HG03469 (cell line): ENCODE measurements at regions not wholly inside any gene's neighbourhood (a gene's known extent, or its start where the extent isn't known, plus 50 kb on each side); places are given as distances from the start of the nearest gene placed in this dataset.

Source experiments
- ATAC-seq: cut with Tn5 transposase; IDR thresholded peaks from one replicate; pipeline ENCODE4 v1.9.1; 2021; ENCODE audit warnings: mild to moderate bottlenecking, moderate library complexity, moderate number of reproducible peaks; ENCODE audit not compliant: unreplicated experiment

- no peak for ATAC-seq
Measured at GRCh38 chr4:104763554-104764222, 269.0 kb upstream of the CXXC4 start.

DNA sequence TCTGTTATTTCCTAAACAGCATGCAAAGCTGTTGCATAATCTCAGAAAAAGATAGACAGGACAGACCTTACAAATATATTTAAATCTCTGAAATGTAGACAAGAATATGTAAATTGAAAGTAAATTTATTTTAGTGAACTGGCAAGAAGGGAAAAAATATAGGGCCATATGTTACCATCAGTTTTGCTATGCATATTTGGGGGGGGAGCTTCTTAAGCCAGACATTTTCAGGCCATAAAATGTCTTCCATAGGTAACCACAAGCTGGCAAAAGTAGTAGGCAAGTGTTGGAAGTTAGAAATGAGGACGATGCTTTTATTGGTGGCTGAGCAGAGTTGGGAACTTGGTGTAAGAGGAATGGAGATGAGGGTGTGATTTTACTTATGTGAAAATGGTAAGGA is 272.0 kb upstream of the CXXC4 start:
- ATAC-seq: no peak

GRCh38 chr4:104772849-104773248 is 278.2 kb upstream of the CXXC4 start:
- ATAC-seq: peak; percentile 77

GRCh38 chr4:104795264-104795939 is 300.7 kb upstream of the CXXC4 start:
- ATAC-seq: no peak

DNA sequence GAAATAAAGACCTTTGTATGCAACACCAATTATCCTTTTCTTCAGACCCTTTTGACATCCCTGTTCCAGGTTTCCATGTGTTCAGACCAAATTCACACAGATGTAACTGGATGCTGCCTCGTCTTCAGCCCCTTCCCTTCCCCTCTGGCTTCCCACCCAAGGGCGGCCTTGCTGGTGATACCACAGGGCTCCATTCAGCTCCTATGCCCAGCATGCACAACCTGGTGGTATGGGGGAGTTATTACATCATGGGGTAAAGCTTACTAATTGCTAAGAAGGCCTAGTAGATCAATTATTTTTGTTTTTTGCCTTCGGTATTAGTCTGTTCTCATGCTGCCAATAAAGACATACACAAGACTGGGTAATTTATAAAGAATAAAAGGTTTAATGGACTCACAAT is 317.0 kb upstream of the CXXC4 start:
- no peak for ATAC-seq

GRCh38 chr4:104815665-104816064 is 321.0 kb upstream of the CXXC4 start:
- peak; percentile 78 for ATAC-seq

DNA sequence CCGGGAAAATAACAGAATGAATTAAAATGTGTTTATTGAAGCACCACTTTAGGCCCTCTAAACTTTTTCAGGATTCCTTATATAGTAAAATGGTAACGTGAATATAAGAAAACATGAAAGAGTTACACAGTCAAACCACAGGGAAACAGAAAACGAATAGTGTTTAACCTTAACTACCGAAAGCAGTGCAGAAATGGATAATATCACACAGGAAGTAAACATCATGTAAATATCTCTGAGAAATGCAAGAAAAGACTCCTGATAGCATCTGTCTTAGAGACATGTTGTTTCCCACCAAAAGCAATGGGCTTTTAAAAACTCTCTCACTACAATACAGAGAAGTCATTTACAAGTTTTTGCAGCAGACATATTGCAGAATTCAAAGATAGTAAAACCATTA is 323.9 kb upstream of the CXXC4 start:
- no peak for ATAC-seq

DNA sequence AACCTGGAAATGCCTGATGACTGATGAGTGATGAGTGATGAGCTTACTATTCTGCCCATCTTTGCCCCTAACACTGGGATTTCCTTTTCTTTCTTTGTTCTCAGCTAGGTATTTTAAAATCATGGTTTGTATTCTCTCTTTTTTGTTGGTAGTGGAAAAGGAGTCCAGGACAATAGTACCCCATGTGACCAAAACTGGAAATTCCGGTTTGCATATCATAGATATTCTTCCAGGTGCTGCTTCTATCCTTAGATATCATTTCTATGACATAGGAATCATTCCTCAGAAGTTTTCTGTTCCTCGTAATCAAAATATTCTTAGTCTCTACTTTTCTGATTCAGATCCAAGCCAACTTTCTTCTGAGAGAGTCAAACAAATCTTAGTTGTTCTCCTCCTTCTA is 320.5 kb upstream of the TET2 start:
- ATAC-seq: no peak

DNA sequence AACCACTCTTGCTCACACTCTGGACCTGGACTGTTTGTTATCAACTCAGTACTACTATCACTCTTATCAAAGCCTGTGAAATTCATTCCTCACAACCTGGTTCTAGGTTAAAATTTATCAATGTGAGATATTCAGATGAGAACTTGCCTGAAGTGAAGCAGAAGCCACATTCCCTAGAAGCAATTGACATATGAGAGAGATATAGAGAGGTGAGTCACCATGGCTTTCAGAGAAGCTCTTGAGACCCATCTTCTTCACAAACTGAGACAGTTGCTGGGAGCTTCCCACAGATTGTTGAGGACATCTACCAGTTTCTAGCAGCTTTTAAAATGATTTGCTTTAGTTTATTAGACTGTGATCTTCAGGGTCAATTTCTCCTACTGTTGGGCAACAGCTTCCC is 316.9 kb upstream of the TET2 start:
- ATAC-seq: no peak

DNA sequence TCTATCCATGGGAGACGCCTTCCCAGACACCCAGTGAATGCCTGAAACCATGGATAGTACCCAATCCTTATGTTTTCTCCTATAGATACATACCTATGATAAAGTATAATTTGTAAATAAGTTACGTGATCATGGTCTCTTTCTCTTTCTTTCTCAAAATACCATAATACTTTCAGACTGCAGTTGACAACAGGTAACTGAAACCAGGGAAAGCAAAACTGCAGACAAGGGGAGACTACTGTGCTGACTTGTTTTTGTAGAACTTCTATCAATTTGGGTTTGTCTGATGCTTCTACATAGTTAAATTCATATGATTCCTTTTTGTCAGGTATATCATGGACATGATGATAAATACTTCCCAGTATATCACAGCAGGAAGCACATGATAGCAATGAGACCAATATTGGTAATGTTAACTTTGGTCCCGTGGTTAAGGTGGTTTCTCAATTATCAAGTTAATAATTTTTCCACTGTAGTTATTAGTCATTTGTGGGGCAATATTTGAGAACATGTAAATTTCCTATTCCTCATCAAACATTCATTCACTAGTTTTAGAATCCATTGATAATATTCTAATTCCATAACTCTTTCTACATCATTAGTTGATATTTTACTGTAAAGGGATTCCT is 298.0 kb upstream of the TET2 start:
- ATAC-seq: no peak

- no peak for ATAC-seq
Measured at GRCh38 chr4:104859601-104860237, 287.0 kb upstream of the TET2 start.

DNA sequence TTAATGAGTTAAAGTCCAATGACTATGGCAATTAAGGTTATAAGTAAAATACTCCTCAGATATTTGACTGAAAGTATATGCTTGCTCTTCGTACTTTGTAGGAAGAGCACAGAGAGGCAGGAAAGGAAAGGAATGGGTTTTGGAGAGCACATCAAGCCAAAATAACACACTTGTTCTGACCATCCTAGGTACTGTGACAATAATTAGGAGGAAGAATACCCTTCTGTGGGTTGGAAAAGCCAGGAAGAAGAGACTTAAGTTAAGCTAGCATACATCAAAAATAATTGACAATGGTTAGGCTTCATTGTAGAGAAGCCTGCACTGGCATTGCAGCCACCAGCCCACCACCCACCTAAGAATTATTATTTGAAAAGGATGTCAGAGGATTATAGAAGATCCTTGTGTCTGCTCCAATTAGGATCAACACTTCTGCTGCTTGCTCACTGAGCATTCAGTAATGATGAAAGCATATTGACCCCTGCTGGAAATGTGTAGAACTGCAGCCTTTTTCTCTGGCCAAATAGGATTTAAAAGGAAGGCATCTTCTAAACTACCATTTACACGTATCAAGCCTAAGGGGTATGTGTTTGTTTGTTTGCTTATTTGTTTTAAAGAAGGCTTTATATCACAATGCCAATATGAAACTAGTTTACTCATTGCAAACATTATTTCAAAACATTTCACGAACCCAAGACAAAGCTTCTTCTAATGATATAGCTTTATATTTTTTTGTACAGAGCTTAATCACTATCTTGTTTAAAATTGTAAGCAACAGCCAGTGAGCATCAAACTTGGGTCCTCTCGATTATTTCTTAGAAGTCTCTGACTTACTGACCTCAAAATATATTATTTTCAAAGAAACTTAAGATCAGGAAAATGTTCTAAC is 286.2 kb upstream of the TET2 start:
- peak; percentile 81 for ATAC-seq

DNA sequence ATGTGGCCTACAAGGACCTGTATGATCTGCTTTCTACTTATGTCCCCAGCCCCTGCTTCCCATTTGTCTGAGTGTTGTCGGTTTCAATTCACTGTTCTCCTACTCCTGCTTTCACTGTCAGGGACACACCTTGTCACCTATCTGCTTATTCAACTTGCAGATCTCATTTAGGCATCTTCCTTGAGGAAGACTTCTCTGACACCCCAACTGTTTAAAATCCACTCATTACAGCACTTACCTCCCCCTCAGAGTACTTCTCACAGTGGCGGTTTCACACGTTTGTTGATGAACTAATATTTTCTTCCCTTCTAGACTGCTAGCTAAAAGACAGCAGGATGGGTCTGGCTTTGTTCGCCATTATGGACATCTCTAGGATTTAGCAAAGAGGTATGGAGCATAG is 279.9 kb upstream of the TET2 start:
- ATAC-seq: no peak

DNA sequence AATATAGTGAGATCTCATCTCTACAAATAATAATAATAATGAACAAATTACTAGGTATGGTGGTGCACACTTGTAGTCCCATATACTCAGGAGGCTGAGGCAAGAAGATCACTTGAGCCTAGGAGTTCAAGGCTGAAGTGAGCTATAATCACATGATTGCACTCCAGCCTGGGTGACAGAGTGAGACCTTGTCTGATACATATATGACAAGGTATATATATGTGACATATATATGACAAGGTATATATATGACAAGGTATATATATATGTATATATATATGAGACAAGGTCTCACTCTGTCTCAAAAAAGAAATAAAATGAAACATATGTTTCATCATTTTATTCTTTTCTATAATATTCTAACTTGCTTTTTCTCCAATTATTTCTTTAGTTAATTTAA is 278.1 kb upstream of the TET2 start:
- peak; percentile 25 for ATAC-seq

- peak; percentile 90 for ATAC-seq
Measured at GRCh38 chr4:104868958-104869357, 277.7 kb upstream of the TET2 start.

GRCh38 chr4:104869831-104870230 is 276.8 kb upstream of the TET2 start:
- ATAC-seq: no peak

- no peak for ATAC-seq
Measured at GRCh38 chr4:104870495-104871233, 276.0 kb upstream of the TET2 start.

DNA sequence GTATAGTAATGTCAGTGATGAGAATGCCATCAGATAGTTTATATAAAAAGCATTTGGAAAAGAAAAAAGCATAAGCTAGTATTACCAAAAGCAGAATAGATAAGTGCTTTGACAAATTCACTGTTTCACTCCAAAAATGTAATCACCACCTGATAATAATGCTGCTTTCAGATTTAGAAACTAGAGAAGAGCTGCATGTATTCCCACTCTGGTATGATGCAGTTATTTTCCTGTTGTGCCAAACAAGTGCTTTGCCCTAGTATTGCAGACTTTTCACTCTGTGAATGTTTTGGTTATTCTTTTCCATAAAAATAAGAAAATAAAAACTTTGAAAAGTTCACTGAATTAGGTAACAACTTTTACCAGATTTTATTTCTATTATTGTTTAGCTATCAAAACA is 267.7 kb upstream of the TET2 start:
- ATAC-seq: no peak

DNA sequence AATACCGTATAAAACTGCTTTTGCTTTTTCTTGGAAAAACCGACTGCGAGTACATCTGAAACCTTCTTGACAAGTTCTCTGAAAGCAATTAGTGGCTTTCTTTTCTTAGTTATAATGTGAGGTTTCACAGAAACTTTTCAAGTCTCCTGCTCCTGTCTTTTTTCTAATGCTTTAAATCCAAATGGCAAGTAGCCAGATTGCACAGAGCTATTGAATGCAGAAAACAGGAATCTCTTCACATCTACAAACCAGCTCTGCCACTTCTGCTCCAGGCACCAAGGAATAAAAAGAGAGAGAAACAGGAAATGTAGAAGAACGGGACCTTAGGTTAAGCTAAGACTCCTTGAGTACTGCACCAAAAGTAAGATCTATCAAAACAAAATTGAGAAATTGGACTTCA is 267.3 kb upstream of the TET2 start:
- ATAC-seq: no peak

DNA sequence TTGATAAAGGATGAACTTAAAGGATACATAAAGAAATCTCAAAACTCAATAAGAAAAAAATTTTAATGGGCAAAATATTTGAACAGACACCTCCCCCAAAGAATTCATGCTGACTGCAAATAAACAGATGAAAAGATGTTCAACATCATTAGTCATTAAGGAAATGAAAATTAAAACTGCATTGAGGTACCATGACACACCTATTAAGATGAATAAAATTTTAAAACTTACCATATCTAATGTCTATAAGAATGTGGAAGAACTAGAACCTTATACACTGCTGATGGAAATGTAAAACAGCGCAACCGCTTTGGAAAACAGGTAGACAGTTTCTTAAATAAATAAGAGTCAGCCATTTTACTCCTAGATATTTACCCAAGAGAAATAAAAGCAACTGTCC is 266.8 kb upstream of the TET2 start:
- no peak for ATAC-seq
